PC-9 (cell line): ENCODE measurements at regions not wholly inside any gene's neighbourhood (a gene's known extent, or its start where the extent isn't known, plus 50 kb on each side); places are given as distances from the start of the nearest gene placed in this dataset.

ENCODE experiments used
- EZH2 ChIP-seq: fragments of 200-600 bp; sonication (generic); IDR thresholded peaks from 2 replicates; pipeline ENCODE4 v1.8.0; 2017; ENCODE audit warnings: antibody characterized with exemption, low read depth
- TF ChIP-seq, protein P1 (sequence below): fragments of 200-600 bp; sonication (generic); conservative IDR thresholded peaks from 2 replicates; pipeline ENCODE4 v1.6.1; 2017; ENCODE audit warnings: mixed run types, antibody characterized with exemption, mild to moderate bottlenecking, moderate library complexity

DNA sequence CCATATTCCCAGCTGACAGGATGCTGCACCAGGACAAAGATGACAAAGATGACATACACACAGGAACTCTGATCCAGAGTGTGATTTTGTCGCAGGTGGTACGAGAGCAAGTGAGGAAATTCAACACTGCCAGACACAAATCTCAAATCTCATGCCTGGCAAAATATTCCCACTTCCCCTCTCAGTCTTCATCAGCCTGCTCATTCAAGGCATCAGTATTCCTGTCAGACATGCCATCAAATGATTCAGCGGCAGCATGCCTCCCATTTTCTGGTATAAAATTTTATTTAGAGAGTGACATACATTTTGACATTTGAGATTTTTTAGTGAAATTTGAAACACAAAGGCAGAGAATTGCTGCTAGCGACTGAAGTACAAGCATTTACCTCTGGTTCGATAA lies 228.1 kb upstream of the LMCD1 start:
- TF ChIP-seq, protein P1, sequence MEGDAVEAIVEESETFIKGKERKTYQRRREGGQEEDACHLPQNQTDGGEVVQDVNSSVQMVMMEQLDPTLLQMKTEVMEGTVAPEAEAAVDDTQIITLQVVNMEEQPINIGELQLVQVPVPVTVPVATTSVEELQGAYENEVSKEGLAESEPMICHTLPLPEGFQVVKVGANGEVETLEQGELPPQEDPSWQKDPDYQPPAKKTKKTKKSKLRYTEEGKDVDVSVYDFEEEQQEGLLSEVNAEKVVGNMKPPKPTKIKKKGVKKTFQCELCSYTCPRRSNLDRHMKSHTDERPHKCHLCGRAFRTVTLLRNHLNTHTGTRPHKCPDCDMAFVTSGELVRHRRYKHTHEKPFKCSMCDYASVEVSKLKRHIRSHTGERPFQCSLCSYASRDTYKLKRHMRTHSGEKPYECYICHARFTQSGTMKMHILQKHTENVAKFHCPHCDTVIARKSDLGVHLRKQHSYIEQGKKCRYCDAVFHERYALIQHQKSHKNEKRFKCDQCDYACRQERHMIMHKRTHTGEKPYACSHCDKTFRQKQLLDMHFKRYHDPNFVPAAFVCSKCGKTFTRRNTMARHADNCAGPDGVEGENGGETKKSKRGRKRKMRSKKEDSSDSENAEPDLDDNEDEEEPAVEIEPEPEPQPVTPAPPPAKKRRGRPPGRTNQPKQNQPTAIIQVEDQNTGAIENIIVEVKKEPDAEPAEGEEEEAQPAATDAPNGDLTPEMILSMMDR = no peak
- TF ChIP-seq EZH2 = no peak
